NAMALWA (cell line): ENCODE measurements at regions not wholly inside any gene's neighbourhood (a gene's known extent, or its start where the extent isn't known, plus 50 kb on each side); places are given as distances from the start of the nearest gene placed in this dataset.

Experiments used
- DNase-seq: peaks from one replicate; pipeline ENCODE4 v3.0.0-alpha.2; 2015; ENCODE audit warnings: low spot score

DNA sequence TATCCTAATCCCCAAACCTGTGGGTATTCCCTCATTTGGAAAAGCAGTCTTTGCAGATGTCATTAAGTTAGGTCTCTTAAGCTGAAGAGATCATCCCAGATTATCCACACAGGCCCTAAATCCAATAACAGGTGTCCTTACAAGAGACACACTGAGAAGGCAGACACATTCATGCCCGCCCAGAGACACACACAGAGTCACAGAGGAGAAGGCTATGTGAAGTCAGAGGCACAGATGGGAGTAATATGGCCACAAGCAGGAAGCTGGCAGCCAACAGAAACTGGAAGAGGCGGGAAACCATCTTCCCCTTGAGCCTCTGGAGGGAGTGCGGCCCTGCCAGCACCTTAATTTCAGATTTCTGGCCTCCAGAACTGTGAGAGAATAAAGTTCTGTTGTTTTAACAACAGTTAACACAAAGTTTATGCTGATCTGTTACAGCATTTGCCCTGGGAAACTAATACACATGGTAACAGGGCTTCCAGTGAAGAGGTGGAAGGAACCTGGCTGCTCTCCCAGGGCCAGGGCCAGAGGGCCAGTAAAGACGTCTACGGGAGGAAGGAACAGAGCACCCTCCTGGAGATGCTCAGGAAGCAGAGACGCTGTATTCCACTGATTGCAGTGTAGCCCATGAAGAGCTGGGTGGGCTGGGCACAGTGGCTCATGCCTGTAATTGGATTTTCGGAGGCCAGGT lies 217.5 kb downstream of the GLI2 start:
- no peak for DNase-seq

DNA sequence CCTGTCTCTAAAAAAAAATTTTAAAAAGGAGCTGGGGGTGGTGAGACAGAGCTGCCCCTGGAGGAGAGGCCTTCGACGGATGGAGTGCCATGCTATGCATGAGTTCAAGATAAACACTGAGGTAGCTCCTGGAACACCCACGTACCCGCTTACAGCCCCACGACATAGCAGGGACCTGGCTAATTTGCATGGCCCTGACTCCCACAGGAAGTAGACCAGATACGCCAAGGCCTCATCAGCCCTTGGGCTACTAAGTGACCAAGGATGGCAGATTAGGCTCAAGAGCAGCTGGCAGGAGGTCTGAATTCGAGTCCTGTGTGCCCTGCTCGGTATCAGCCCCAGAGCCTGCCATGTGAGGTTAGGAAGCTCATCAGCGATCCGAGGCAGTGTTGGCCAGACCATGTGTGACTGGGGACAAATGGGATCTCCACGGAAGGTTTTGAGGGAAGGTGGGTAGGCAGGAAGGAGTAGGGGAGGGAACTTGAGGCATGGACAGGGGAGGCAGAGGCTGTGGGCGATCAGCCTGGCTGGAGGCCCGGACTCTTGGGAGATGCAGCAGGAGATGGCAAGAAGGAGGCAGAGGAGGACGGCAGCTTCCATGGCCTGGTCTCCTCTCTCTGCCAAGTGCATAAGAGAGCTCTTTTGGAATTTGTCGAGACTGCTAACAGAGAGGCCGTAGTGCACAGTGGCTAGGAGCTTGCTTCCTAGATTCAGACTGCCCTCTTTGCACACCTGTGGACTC lies 218.3 kb downstream of the GLI2 start:
- no peak for DNase-seq

DNA sequence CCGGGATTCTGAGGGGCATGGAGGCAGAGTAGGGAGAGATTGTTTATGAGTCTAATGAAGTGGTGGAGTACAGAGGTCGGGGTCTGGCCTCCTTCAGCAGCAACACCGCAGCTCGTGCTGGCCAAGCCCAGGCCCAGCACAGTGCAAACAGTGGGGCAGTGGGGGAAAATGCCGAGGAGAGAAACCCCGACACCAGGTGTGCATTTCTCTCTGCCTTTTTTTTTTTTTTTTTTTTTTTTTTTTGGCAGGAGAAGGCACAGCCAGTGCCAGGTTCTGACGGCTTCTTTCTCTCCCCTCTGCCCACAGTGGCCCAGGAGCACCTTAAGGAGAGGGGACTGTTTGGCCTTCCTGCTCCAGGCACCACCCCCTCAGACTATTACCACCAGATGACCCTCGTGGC lies 219.3 kb downstream of the GLI2 start:
- no peak for DNase-seq

DNA sequence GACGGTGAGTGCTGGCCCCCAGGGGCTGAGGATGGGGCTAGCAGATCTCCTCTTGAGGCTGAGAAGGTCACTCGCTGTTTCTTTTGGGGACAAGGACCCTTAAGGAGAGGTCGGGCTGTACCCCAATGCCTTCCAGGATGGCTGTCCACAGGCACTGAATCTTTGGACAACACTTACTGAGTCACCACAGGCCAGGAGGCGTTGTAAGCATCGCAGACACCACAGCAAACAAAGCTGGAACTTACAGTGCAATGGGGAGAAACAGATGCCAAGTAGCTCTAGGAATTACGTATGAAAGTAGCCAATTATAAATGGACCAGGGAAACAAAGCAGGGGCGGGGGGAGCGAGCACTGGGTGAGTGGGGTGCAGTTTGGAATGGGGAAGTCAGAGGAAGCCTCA lies 219.8 kb downstream of the GLI2 start:
- no peak for DNase-seq

DNA sequence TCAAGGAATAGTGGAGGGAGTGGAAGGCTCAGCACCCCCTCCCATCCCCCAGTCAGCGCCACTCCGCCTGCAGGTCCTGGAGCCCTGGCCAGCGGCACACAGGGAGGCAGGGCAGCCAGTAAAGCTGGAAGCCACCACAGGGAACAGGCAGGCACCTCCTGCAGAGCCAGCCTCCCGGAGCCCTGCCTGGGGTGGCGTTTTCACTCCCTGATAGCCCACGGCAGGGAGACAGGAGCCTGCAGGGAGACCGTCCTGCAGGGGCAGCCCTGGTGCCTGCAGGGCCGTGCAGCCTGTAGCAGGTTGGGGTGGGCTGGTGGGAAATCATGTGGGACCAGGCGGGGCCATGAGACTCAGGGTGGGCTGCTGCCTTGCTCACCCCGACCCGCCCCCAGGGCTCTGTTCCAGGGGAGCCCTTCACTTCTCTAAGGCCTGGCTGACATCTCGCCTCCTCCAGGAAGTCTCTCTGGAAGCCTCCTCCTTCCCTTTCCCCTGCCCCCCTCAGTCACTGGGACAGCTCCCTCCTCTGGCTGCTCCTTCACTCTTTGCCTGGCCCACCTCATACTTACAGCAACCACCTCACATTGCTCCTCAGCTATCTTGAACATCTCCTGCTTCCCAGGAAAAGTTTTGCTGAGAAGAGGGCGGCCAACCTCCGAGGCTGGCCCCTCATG lies 221.0 kb downstream of the GLI2 start:
- no peak for DNase-seq

DNA sequence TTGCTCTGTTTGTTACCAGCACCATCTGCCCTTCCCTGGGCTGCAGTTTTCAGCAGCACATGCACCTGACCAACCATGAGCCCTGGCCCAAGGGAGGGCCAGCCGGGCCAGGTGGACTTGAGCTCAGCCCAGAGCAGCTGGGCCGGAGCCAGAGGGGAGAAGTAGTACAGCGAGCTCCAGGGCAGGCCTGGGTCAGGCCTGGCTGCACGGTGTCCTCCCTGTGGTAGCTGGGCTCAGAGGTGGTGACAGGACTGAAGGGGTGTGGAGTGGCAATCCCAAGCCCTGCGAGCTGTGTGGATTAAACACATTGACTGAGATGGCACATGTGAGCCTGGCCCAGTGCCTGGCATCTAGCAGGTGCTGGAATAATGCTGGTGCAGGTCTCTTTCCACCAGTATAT lies 222.2 kb downstream of the GLI2 start:
- no peak for DNase-seq

DNA sequence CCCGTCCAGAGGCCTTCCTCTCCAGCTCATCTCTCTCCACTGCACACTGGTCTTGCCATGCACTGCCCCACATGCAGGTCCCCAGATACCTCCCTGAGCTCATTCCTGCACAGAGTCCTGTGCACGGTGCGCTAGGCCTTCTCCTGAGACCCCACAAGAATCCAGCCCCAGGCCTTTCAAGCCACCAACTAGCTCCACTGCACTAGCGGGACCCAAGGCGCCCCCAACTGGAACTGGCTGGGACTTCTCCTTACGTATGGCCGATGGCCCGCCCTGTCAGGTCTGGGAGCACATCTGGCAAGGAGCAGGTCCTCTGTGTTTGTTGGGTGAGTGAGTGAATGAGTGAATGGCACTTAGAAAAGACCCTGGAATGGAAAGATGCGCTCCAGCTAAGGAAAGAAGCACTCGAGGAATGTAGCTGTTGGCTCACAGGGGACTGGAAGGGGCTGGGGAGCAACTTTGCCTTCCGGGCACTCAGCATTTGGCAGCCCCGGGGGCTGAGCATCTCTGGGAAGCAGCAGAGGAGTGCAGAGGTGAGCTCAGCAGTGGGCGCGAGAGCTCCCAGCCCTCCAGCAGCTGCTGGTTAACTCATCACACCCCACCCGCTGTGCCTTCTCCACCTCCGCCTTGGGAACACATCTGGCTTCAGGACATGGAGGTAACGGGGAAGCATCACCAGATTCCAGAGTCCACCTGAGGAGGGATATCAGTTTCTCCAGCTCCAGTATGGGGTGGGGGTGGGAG lies 223.1 kb downstream of the GLI2 start:
- peak; percentile 25 for DNase-seq

DNA sequence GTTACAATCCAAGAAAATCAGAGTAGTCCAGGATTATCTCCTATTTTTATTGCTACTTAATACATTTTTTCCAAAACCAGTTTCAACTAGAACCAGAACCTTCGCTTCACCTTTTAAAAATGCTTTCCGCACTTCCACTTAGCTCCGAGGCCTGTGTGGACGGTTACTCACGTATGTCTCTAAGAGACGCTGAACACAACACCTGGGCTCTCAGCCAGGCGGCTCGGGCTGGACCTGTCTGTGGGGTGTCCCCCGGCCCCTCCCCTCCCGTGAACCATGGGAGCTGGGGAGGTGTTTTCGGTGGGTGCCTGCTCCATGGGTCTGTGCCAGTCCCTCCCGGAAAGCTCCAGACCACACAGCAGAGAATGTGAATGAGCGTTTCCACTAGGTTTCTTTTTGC lies 223.8 kb downstream of the GLI2 start:
- no peak for DNase-seq

DNA sequence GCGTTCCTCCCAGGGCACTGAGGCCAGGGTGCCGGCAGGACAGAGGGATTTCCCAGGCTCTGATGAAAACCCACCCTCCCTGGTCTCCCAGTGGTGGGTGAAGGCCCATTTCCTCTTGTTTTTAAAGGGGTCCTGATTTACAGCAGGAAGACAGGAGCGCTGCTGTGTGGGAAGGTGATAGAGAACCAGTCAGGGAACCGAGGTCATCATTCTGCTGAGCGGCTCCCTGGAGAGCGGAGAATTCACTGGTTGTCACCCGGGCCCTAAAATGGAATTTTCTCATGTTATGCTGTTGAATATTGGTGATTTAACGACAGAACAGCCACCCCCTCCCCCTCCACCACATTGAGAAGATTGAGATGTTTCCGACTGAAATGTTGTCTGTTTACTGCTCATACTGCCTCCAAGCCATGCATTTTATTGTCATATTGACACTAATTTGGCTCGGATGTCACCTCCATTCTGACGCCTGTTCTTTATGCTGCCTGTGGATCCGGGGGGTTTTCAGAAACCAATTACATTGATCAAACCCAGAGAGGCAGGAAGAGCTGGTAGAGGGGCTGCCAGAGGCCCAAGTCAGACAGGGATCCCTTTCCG lies 225.2 kb downstream of the GLI2 start:
- no peak for DNase-seq

DNA sequence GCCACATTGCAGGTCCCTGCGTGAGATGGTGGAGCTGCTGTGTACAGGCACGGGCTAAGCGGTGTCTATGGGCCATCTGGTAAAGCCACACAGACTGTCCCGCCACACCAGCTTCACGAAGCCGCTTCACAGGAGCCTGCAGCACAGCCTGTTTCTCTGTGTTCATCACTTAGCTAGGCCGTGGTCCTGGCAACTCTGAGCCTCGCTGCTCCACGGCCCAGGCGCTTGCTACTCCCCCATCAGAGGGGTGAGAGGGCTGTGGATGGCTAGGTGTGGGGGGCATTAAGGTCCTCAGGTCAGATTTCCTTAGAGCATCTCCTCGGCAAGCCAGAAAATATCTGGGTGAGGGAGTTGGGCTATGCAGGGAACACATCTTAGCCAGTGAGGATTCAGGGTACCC lies 225.7 kb downstream of the GLI2 start:
- no peak for DNase-seq

DNA sequence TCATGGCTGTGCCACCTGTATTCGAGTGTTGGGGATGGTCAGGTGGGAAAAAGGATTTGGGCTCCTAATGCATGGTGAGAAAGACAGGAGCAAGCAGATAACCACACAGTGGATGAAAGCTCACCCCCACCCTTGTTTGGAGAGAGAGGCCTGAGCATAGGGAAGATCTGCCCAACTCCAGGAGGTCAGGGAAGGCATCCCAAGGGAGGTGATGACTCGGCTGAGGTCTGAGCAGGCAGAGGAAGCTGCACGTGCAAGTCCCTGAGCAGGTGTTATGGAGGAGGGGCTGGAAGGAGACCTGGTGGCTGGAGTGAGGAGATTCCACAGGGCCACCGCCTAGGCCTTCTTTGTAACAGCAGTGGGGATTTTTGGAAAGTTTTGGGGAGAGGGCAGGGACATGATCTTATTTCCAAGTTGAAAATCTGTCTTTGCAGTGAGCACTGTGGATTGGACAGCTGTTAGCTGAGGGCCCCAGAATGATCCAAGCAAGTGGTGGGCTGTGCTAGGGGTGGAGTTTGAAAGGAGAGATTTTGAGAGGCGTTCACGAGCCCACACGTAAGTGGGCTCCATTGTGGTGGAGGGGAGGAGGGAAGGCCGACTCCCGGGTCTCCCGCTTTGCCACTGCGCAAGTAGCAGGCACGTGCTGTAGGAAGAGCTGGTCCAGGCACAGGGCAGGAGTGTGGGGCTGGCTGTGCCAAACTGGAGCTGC lies 228.5 kb downstream of the GLI2 start:
- DNase-seq = no peak

DNA sequence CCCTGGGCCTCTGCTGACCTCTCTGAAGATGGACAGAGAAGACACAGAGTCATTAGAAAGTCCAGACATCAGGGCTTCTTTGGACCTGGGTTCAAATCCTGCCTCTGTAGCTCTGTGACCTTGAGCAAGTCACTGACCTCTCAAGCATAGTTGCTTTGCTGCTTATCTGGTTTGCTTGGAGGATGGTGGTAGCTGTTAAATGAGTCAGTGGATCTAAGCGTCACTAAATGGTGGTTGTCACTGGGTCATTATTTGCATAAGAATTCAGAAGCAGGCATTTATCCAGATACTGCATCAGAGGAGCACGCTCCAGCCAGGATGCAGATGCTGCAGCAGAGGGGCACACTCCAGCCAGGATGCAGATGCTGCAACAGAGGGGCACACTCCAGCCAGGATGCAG lies 229.2 kb downstream of the GLI2 start:
- DNase-seq = no peak

DNA sequence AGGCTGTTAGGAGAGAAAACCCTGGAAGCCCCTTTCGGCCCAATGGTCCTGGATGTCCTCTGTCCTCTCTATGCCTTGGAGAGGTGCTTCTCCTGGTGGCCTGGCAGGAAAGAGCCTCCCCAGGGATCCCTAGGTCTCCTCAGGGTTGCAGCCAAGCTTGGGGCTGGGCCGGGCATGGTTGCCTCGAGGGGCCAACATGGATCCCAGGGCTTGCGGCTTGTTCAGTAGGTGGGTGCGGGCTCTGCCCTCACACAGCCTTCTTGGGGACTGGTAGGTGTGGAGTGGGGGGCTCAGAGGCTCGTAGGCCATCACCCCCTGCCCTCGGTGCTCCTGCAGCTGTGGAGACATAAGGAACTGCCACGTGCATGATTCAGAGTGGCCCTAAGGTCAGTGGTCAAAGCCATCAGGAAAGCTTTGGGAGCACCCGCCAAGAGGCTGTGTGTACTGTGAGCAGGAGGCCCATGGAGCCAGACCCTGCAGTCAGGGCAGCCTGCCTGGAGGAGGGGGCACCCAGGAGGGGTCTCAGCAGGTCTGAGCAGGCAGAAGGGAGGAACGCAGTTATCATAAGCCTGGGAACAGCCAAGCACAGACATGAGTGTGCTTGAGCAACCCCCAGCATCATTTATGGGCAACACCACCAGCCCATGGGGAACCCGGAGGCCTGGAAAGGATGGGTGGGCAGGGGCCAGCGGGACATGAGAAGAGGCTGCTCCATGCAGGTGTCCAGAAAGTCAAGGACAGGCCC lies 231.0 kb downstream of the GLI2 start:
- no peak for DNase-seq

DNA sequence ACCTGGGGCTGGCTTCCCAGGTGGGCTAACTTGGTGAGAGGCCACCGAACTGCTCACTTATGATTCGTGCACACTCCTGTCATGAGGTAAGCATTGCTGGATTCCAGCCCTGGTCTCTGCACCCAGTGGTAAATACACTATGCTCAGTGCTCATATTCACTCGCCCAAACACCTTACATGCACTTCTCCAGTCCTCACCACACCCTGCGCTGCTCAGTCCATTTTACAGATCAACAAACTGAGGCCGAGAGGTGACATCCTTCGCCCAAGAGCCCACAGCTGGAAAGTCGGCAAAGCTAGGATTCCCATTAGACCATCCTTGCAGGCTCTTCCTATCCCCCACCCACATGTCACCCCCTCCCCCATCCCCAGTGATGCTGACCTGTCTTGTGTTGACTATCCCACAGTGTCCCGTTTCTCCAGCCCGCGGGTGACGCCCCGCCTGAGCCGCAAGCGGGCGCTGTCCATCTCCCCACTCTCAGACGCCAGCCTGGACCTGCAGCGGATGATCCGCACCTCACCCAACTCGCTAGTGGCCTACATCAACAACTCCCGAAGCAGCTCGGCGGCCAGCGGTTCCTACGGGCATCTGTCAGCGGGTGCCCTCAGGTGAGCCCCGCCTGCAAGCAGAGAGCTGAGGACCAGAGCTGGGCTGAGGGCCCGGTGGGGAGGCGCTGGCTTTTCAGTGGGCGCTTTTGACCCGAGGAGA lies 232.8 kb downstream of the GLI2 start:
- no peak for DNase-seq

DNA sequence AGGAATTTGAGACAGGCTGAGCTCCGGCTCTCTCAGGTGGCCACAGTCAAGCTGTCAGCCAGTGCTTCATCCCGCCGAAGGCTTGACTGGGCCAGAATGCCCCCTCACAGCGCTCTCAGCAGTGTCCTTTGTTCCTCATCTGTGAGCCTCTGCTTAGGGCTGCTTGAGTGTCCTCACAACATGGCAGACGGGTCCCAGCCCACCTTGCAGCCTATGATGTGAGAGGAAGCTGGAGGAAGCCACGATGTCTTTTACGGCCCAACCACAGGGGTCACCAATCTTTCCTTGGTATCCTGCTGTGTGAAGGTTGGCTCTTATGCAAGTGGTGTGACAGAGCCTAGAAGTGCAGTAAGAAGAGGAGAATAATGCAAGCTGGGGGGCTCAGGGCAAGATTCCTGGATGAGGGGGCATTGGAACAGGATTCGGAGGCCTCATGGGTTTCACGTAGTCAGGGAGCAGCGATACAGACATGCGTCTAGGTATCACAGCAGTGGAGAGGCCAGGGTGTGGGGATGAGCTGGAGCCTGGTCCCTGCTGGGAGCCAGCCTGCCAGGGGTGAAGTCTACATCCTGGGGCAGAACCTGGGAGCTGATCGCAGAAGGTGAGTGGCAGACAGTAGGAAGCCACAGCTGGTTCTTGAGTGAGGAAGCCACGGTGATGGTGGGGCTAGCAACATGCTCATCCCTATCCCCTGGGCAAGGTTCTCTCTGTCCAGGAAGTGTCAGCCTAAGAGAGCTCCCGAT lies 234.1 kb downstream of the GLI2 start:
- DNase-seq = no peak

DNA sequence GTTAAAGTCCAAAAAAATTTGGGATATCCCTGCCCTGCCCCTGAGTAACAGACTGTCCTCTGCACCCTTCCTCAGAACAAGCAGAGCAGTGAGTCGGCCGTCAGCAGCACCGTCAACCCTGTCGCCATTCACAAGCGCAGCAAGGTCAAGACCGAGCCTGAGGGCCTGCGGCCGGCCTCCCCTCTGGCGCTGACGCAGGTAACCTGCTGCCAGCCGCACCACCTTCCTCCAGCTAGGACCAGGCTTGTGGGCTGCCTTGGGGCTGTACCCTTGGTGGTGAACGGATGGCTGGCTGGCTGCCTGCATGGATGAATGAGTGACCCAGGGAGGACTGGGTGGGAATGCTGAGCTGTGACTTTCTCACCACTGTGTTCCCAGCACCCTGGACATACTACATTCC lies 236.2 kb downstream of the GLI2 start:
- DNase-seq = no peak

DNA sequence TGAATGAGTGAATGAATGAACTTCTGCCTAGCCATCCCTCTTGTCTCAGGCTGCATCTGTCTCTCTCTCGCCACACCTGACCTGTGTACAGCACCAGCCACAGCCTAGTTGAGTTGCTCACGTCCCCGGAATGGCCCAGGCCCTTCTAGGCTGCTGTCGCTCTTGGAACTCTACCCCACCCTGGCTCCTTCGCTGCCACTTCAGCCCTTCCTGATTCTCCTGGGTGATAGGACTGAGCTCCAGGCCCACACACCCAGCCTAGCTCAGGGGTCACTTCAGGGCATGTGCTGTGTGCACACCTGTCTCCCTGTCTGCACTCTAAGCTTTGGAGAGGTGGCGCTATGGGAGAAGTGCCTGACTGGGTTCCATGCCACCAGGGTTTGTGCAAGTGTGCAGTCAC lies 236.6 kb downstream of the GLI2 start:
- no peak for DNase-seq

DNA sequence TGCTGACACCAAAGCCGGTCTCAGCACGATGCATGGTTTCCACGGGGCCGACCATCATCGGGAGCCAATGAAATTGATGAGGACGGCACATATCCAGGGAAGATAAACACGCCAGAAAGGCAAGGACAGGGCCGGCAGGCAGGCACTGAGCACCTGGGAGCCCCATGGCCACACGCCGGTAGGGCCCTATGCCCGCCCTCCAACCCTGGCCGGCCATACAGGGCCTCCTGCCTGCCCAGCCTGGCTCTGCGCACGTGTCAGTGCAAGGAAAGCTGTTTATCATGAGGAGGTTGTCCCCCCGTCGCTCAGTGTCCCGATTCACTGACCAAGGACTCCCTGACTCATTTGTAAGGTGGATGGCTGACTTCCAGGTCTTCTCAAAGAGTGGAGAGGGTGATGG lies 237.5 kb downstream of the GLI2 start:
- no peak for DNase-seq

DNA sequence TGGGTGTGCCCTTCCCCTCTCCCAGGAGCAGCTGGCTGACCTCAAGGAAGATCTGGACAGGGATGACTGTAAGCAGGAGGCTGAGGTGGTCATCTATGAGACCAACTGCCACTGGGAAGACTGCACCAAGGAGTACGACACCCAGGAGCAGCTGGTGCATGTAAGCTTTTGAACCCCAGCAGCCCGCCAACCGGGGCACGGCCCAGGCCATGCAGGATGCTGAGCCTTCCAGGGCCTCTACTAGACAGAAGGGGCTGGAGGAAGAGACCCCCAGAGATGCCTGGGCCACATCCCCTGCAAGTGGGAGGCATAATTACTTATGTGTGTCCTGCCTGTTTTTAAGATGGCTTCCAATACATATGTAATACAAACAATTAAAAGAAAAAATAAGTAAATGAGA lies 239.3 kb downstream of the GLI2 start:
- no peak for DNase-seq
